PFSK-1 (cell line): ENCODE measurements at regions not wholly inside any gene's neighbourhood (a gene's known extent, or its start where the extent isn't known, plus 50 kb on each side); places are given as distances from the start of the nearest gene placed in this dataset.

Source experiments
- FOXP2 ChIP-seq: optimal IDR thresholded peaks from 2 replicates; pipeline ENCODE3; 2011; ENCODE audit warnings: borderline replicate concordance, control low read depth, inconsistent platforms; ENCODE audit not compliant: insufficient read depth; ENCODE audit errors: extremely low read length, extremely low read depth
- POLR2AphosphoS5 ChIP-seq: IDR thresholded peaks from 2 replicates; pipeline ENCODE4 v1.6.1; 2012; ENCODE audit warnings: low read depth, mild to moderate bottlenecking, control low read depth, low read length, moderate library complexity
- SIN3A ChIP-seq: IDR thresholded peaks from 2 replicates; pipeline ENCODE4 v1.6.1; 2012; ENCODE audit warnings: mild to moderate bottlenecking, low read length, moderate library complexity, borderline replicate concordance; ENCODE audit not compliant: insufficient read depth
- TAF1 ChIP-seq: IDR thresholded peaks from 2 replicates; pipeline ENCODE4 v1.6.1; 2012; ENCODE audit warnings: low read length, control low read depth, borderline replicate concordance; ENCODE audit not compliant: insufficient read depth
- TF ChIP-seq, protein P1 (sequence below), 2 experiments: IDR thresholded peaks; 2 replicates each; pipeline versions ENCODE4 v1.6.1 to v1.8.0; 2011 to 2012; ENCODE audit warnings: low read depth in 2 of 2, low read length in 2 of 2, control low read depth in 1 of 2, inconsistent platforms in 1 of 2, mild to moderate bottlenecking in 1 of 2, moderate library complexity in 1 of 2; ENCODE audit not compliant: insufficient read depth in 1 of 2

DNA sequence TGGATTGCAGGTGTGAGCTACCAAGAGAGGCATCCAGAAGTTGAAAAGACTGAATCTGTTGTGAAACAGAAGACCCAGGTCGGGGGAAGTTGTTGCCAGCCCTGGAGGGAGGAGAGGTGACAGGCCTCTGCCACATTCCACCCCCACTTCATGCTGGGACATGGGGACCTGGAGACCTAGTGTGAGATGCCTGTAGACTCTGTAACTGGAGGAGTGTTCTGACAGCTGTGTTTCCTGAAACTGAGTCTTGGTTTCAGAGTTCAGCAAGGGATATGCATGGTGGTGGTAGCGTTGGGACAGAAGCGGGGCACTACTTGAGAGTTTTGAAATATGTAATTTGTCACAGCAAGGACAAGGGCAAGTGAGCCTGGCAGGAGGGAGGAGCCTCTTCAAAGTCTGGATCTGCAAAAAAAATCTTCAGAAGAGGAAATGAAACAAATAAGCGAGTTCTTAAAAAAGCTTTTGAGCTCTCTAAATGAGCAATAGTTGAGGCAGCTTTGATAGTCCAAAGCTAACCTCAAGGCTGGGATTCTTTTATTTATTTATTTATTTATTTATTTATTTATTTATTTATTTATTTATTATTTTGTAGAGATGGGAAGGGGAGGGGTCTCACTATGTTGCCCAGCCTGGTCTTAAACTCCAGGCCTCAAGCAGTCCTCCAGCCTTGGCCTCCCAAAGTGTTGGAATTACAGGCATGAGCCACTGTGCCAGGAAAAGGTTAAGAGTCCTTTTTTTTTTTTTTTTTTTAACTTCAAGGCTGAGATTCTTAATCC is 58.9 kb upstream of the EEA1 start:
- TF ChIP-seq, protein P1, sequence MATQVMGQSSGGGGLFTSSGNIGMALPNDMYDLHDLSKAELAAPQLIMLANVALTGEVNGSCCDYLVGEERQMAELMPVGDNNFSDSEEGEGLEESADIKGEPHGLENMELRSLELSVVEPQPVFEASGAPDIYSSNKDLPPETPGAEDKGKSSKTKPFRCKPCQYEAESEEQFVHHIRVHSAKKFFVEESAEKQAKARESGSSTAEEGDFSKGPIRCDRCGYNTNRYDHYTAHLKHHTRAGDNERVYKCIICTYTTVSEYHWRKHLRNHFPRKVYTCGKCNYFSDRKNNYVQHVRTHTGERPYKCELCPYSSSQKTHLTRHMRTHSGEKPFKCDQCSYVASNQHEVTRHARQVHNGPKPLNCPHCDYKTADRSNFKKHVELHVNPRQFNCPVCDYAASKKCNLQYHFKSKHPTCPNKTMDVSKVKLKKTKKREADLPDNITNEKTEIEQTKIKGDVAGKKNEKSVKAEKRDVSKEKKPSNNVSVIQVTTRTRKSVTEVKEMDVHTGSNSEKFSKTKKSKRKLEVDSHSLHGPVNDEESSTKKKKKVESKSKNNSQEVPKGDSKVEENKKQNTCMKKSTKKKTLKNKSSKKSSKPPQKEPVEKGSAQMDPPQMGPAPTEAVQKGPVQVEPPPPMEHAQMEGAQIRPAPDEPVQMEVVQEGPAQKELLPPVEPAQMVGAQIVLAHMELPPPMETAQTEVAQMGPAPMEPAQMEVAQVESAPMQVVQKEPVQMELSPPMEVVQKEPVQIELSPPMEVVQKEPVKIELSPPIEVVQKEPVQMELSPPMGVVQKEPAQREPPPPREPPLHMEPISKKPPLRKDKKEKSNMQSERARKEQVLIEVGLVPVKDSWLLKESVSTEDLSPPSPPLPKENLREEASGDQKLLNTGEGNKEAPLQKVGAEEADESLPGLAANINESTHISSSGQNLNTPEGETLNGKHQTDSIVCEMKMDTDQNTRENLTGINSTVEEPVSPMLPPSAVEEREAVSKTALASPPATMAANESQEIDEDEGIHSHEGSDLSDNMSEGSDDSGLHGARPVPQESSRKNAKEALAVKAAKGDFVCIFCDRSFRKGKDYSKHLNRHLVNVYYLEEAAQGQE (IDR thresholded peaks at IDR 0.05; ENCODE audit: insufficient read depth in 1 of 2, low read depth in 2 of 2, low read length in 2 of 2), result no peak
- TF ChIP-seq POLR2AphosphoS5, result no peak
- no peak for TF ChIP-seq TAF1
- TF ChIP-seq SIN3A, result no peak
- TF ChIP-seq FOXP2, result no peak
